ENCODE measurements at regions not wholly inside any gene's neighbourhood (a gene's known extent, or its start where the extent isn't known, plus 50 kb on each side); places are given as distances from the start of the nearest gene placed in this dataset.

GRCh38 chr6:79410806-79411205 lies 126.4 kb downstream of the LCA5 start:
- H2BK12ac ChIP-seq (ENCODE audit: low read length) = no peak overlapping the region
- H3K36me3 ChIP-seq (ENCODE audit: control insufficient read depth in 1 of 2, insufficient read depth in 2 of 2, low read length in 2 of 2) = no peaks in the 10 kb centered on the region
- H3K4ac ChIP-seq (ENCODE audit: low read depth, low read length) = no peak overlapping the region
- peaks cover 0 to 3% of the 10 kb centered on the region in 2 experiments for H3K4me1 ChIP-seq (ENCODE audit: control insufficient read depth in 1 of 2, insufficient read depth in 2 of 2, low read length in 2 of 2)
- H3K14ac ChIP-seq (ENCODE audit: low read length) = no peak overlapping the region
- no peak overlapping the region for H3K23ac ChIP-seq (ENCODE audit: low read length)
- no peak overlapping the region for H3K9ac ChIP-seq (ENCODE audit: low read length)
- no peak overlapping the region for H3K27ac ChIP-seq (ENCODE audit: low read depth, low read length)
- H2BK120ac ChIP-seq (ENCODE audit: insufficient read depth, low read length, poor library complexity) = no peak overlapping the region
- no peaks in the 10 kb centered on the region for H3K79me1 ChIP-seq (ENCODE audit: low read length)
- H4K8ac ChIP-seq (ENCODE audit: low read depth, low read length) = no peak overlapping the region
- H2BK5ac ChIP-seq (ENCODE audit: low read depth, low read length, poor library complexity) = no peak overlapping the region
- H3K18ac ChIP-seq (ENCODE audit: low read length) = no peak overlapping the region
- no peak overlapping the region for H3K4me2 ChIP-seq (ENCODE audit: low read length)
- H3K4me3 ChIP-seq (ENCODE audit: low read depth, low read length) = no peak overlapping the region
- H3K27me3 ChIP-seq (ENCODE audit: insufficient read depth, low read length) = no peaks in the 10 kb centered on the region
- no CpG with 5 or more reads among the region's 2 CpGs for WGBS (ENCODE audit: extremely low coverage, insufficient coverage, insufficient read length)
- H4K91ac ChIP-seq (ENCODE audit: low read depth, low read length) = no peak overlapping the region
- no peaks in the 10 kb centered on the region for H3K79me2 ChIP-seq (ENCODE audit: control insufficient read depth, insufficient read depth, low read length, poor library complexity)
- no peak overlapping the region for H4K12ac ChIP-seq (ENCODE audit: low read depth, low read length)
- H2AK5ac ChIP-seq (ENCODE audit: low read length) = no peak overlapping the region
- DNase-seq = no peak
- no peaks in the 10 kb centered on the region for H3K9me3 ChIP-seq (ENCODE audit: insufficient read depth, low read depth, low read length)
- H2AFZ ChIP-seq (ENCODE audit: insufficient read depth, low read length, poor library complexity) = no peak overlapping the region

GRCh38 chr6:79408256-79408974 lies 128.8 kb downstream of the LCA5 start:
- Histone ChIP-seq H3K79me2 (ENCODE audit: control insufficient read depth, insufficient read depth, low read length, poor library complexity) (no peaks in the 10 kb centered on the region), H4K8ac (ENCODE audit: low read depth, low read length) (no peak overlapping the region), H3K23ac (ENCODE audit: low read length) (no peak overlapping the region), H3K4me3 (ENCODE audit: low read depth, low read length) (no peak overlapping the region), H3K18ac (ENCODE audit: low read length) (no peak overlapping the region), H2AFZ (ENCODE audit: insufficient read depth, low read length, poor library complexity) (no peak overlapping the region), H3K27me3 (ENCODE audit: insufficient read depth, low read length) (no peaks in the 10 kb centered on the region), H3K9ac (ENCODE audit: low read length) (no peak overlapping the region), H3K79me1 (ENCODE audit: low read length) (no peaks in the 10 kb centered on the region), H2BK12ac (ENCODE audit: low read length) (no peak overlapping the region), H2BK120ac (ENCODE audit: insufficient read depth, low read length, poor library complexity) (no peak overlapping the region), H3K4me1 (ENCODE audit: control insufficient read depth in 1 of 2, insufficient read depth in 2 of 2, low read length in 2 of 2) (no peaks in the 10 kb centered on the region), H2AK5ac (ENCODE audit: low read length) (no peak overlapping the region), H3K27ac (ENCODE audit: low read depth, low read length) (no peak overlapping the region), H4K12ac (ENCODE audit: low read depth, low read length) (no peak overlapping the region), H3K4ac (ENCODE audit: low read depth, low read length) (no peak overlapping the region), H4K91ac (ENCODE audit: low read depth, low read length) (no peak overlapping the region), H2BK5ac (ENCODE audit: low read depth, low read length, poor library complexity) (no peak overlapping the region), H3K14ac (ENCODE audit: low read length) (no peak overlapping the region), H3K9me3 (ENCODE audit: insufficient read depth, low read depth, low read length) (no peaks in the 10 kb centered on the region), H3K36me3 (ENCODE audit: control insufficient read depth in 1 of 2, insufficient read depth in 2 of 2, low read length in 2 of 2) (no peaks in the 10 kb centered on the region), H3K4me2 (ENCODE audit: low read length) (no peak overlapping the region)
- no CpG with 5 or more reads among the region's 7 CpGs for whole genome bisulfite sequencing (ENCODE audit: extremely low coverage, insufficient coverage, insufficient read length)
- DNase-seq = no peak

- H2BK12ac ChIP-seq (ENCODE audit: low read length) = no peak overlapping the region
- no peak overlapping the region for H3K18ac ChIP-seq (ENCODE audit: low read length)
- no peak overlapping the region for H4K8ac ChIP-seq (ENCODE audit: low read depth, low read length)
- H3K9ac ChIP-seq (ENCODE audit: low read length) = no peak overlapping the region
- no CpG with 5 or more reads among the region's 8 CpGs for WGBS (ENCODE audit: extremely low coverage, insufficient coverage, insufficient read length)
- H3K79me1 ChIP-seq (ENCODE audit: low read length) = no peaks in the 10 kb centered on the region
- H2BK120ac ChIP-seq (ENCODE audit: insufficient read depth, low read length, poor library complexity) = no peak overlapping the region
- H3K4ac ChIP-seq (ENCODE audit: low read depth, low read length) = no peak overlapping the region
- no peak overlapping the region for H3K4me2 ChIP-seq (ENCODE audit: low read length)
- H3K4me1 ChIP-seq (ENCODE audit: control insufficient read depth in 1 of 2, insufficient read depth in 2 of 2, low read length in 2 of 2) = no peaks in the 10 kb centered on the region
- no peak overlapping the region for H4K91ac ChIP-seq (ENCODE audit: low read depth, low read length)
- no peak for DNase-seq
- no peak overlapping the region for H2AK5ac ChIP-seq (ENCODE audit: low read length)
- H3K23ac ChIP-seq (ENCODE audit: low read length) = no peak overlapping the region
- H3K9me3 ChIP-seq (ENCODE audit: insufficient read depth, low read depth, low read length) = no peaks in the 10 kb centered on the region
- H3K14ac ChIP-seq (ENCODE audit: low read length) = no peak overlapping the region
- H2AFZ ChIP-seq (ENCODE audit: insufficient read depth, low read length, poor library complexity) = no peak overlapping the region
- no peaks in the 10 kb centered on the region for H3K79me2 ChIP-seq (ENCODE audit: control insufficient read depth, insufficient read depth, low read length, poor library complexity)
- H3K27ac ChIP-seq (ENCODE audit: low read depth, low read length) = no peak overlapping the region
- no peak overlapping the region for H3K4me3 ChIP-seq (ENCODE audit: low read depth, low read length)
- no peaks in the 10 kb centered on the region for H3K36me3 ChIP-seq (ENCODE audit: control insufficient read depth in 1 of 2, insufficient read depth in 2 of 2, low read length in 2 of 2)
- H2BK5ac ChIP-seq (ENCODE audit: low read depth, low read length, poor library complexity) = no peak overlapping the region
- H3K27me3 ChIP-seq (ENCODE audit: insufficient read depth, low read length) = no peaks in the 10 kb centered on the region
- H4K12ac ChIP-seq (ENCODE audit: low read depth, low read length) = no peak overlapping the region
These were observed 132.6 kb downstream of the LCA5 start for GRCh38 chr6:79404677-79405076.

GRCh38 chr6:79404261-79404660 lies 133.0 kb downstream of the LCA5 start:
- Histone ChIP-seq H3K9me3 (ENCODE audit: insufficient read depth, low read depth, low read length) (no peaks in the 10 kb centered on the region), H3K27me3 (ENCODE audit: insufficient read depth, low read length) (no peaks in the 10 kb centered on the region), H2BK5ac (ENCODE audit: low read depth, low read length, poor library complexity) (no peak overlapping the region), H3K4me1 (ENCODE audit: control insufficient read depth in 1 of 2, insufficient read depth in 2 of 2, low read length in 2 of 2) (no peaks in the 10 kb centered on the region), H3K79me1 (ENCODE audit: low read length) (no peaks in the 10 kb centered on the region), H3K4me2 (ENCODE audit: low read length) (no peak overlapping the region), H2AFZ (ENCODE audit: insufficient read depth, low read length, poor library complexity) (no peak overlapping the region), H4K12ac (ENCODE audit: low read depth, low read length) (no peak overlapping the region), H3K14ac (ENCODE audit: low read length) (no peak overlapping the region), H2BK120ac (ENCODE audit: insufficient read depth, low read length, poor library complexity) (no peak overlapping the region), H3K4me3 (ENCODE audit: low read depth, low read length) (no peak overlapping the region), H3K23ac (ENCODE audit: low read length) (no peak overlapping the region), H3K27ac (ENCODE audit: low read depth, low read length) (no peak overlapping the region), H3K9ac (ENCODE audit: low read length) (no peak overlapping the region), H3K18ac (ENCODE audit: low read length) (no peak overlapping the region), H3K79me2 (ENCODE audit: control insufficient read depth, insufficient read depth, low read length, poor library complexity) (no peaks in the 10 kb centered on the region), H4K91ac (ENCODE audit: low read depth, low read length) (no peak overlapping the region), H2BK12ac (ENCODE audit: low read length) (no peak overlapping the region), H2AK5ac (ENCODE audit: low read length) (no peak overlapping the region), H3K4ac (ENCODE audit: low read depth, low read length) (no peak overlapping the region), H4K8ac (ENCODE audit: low read depth, low read length) (no peak overlapping the region), H3K36me3 (ENCODE audit: control insufficient read depth in 1 of 2, insufficient read depth in 2 of 2, low read length in 2 of 2) (no peaks in the 10 kb centered on the region)
- no CpG with 5 or more reads among the region's 3 CpGs for WGBS (ENCODE audit: extremely low coverage, insufficient coverage, insufficient read length)
- no peak for DNase-seq

Data from trophoblast cell (in vitro differentiated cells and primary cell).